NCI-H2227 (cell line): ENCODE measurements at regions not wholly inside any gene's neighbourhood (a gene's known extent, or its start where the extent isn't known, plus 50 kb on each side); places are given as distances from the start of the nearest gene placed in this dataset.

Experiments used
- DNase-seq: peaks from one replicate; lab custom pipeline; 2025; ENCODE audit not compliant: unreplicated experiment; lab: John Stamatoyannopoulos, UW

GRCh38 chr3:146851665-146852064 is 246.5 kb upstream of the PLSCR5 start:
- no peak for DNase-seq

- DNase-seq = no peak
Measured at GRCh38 chr3:146845361-146845760, 240.2 kb upstream of the PLSCR5 start.

GRCh38 chr3:146843476-146843875 is 238.3 kb upstream of the PLSCR5 start:
- no peak for DNase-seq

GRCh38 chr3:146839727-146840375 is 234.7 kb upstream of the PLSCR5 start:
- DNase-seq = no peak

- no peak for DNase-seq
Measured at GRCh38 chr3:146838221-146838620, 233.1 kb upstream of the PLSCR5 start.

- DNase-seq = no peak
Measured at GRCh38 chr3:146834917-146835316, 229.8 kb upstream of the PLSCR5 start.

GRCh38 chr3:146832857-146833458 is 227.8 kb upstream of the PLSCR5 start:
- no peak for DNase-seq

GRCh38 chr3:146831659-146832058 is 226.5 kb upstream of the PLSCR5 start:
- DNase-seq = no peak

- DNase-seq = no peak
Measured at GRCh38 chr3:146830231-146830630, 225.1 kb upstream of the PLSCR5 start.

- no peak for DNase-seq
Measured at GRCh38 chr3:146827836-146828235, 222.7 kb upstream of the PLSCR5 start.

- no peak for DNase-seq
Measured at GRCh38 chr3:146823622-146824021, 218.5 kb upstream of the PLSCR5 start.

- DNase-seq = no peak
Measured at GRCh38 chr3:146818866-146819265, 213.7 kb upstream of the PLSCR5 start.

- DNase-seq = no peak
Measured at GRCh38 chr3:146818301-146818700, 213.2 kb upstream of the PLSCR5 start.

GRCh38 chr3:146817704-146818103 is 212.6 kb upstream of the PLSCR5 start:
- DNase-seq = no peak

GRCh38 chr3:146814601-146815315 is 209.6 kb upstream of the PLSCR5 start:
- no peak for DNase-seq

- DNase-seq = no peak
Measured at GRCh38 chr3:146813496-146813895, 208.3 kb upstream of the PLSCR5 start.

- no peak for DNase-seq
Measured at GRCh38 chr3:146803745-146804144, 198.6 kb upstream of the PLSCR5 start.

GRCh38 chr3:146801492-146801891 is 196.3 kb upstream of the PLSCR5 start:
- no peak for DNase-seq

- DNase-seq = no peak
Measured at GRCh38 chr3:146800484-146800883, 195.3 kb upstream of the PLSCR5 start.

- no peak for DNase-seq
Measured at GRCh38 chr3:146796078-146796477, 190.9 kb upstream of the PLSCR5 start.

GRCh38 chr3:146783446-146783845 is 178.3 kb upstream of the PLSCR5 start:
- DNase-seq = no peak

GRCh38 chr3:146781606-146782005 is 176.5 kb upstream of the PLSCR5 start:
- no peak for DNase-seq
